ENCODE measurements at regions not wholly inside any gene's neighbourhood (a gene's known extent, or its start where the extent isn't known, plus 50 kb on each side); places are given as distances from the start of the nearest gene placed in this dataset.

GRCh38 chr3:5429517-5429890 is 242.0 kb downstream of the EDEM1 start:
- TF ChIP-seq, protein P1, sequence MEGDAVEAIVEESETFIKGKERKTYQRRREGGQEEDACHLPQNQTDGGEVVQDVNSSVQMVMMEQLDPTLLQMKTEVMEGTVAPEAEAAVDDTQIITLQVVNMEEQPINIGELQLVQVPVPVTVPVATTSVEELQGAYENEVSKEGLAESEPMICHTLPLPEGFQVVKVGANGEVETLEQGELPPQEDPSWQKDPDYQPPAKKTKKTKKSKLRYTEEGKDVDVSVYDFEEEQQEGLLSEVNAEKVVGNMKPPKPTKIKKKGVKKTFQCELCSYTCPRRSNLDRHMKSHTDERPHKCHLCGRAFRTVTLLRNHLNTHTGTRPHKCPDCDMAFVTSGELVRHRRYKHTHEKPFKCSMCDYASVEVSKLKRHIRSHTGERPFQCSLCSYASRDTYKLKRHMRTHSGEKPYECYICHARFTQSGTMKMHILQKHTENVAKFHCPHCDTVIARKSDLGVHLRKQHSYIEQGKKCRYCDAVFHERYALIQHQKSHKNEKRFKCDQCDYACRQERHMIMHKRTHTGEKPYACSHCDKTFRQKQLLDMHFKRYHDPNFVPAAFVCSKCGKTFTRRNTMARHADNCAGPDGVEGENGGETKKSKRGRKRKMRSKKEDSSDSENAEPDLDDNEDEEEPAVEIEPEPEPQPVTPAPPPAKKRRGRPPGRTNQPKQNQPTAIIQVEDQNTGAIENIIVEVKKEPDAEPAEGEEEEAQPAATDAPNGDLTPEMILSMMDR (IDR thresholded peaks at IDR 0.05; ENCODE audit: poor library complexity, severe bottlenecking), result no peak
- no peak for TF ChIP-seq POLR2AphosphoS5 (IDR thresholded peaks at IDR 0.05)
- TF ChIP-seq TAF1 (IDR thresholded peaks at IDR 0.05; ENCODE audit: low read depth), result no peak
- TF ChIP-seq EZH2 (IDR thresholded peaks at IDR 0.05; ENCODE audit: borderline replicate concordance, insufficient read depth, low read length, poor library complexity, severe bottlenecking), result no peak
- TF ChIP-seq EP300 (conservative IDR thresholded peaks at IDR 0.05; ENCODE audit: poor library complexity, severe bottlenecking), result no peak
